CD14-positive monocyte (primary cell): ENCODE measurements at regions not wholly inside any gene's neighbourhood (a gene's known extent, or its start where the extent isn't known, plus 50 kb on each side); places are given as distances from the start of the nearest gene placed in this dataset.

Experiments used
- DNase-seq, 3 donors: peaks; one replicate each; pipeline ENCODE4 v3.0.0-alpha.2; 2011 to 2022
- H2AFZ ChIP-seq: 2 replicates; pipeline ENCODE4 v1.6.0; 2012; ENCODE audit warnings: mild to moderate bottlenecking, low read depth, low read length, inconsistent platforms; ENCODE audit not compliant: insufficient read depth, poor library complexity, severe bottlenecking
- H3K27ac ChIP-seq, 2 donors: 1 replicate in 1 of 2; 2 replicates in 1 of 2; pipeline ENCODE4 v1.5.1; 2012 to 2013; ENCODE audit warnings: low read length in 2 of 2, control low read depth in 1 of 2, inconsistent platforms in 1 of 2, low read depth in 1 of 2, mild to moderate bottlenecking in 1 of 2
- H3K27me3 ChIP-seq, 2 donors: one replicate each; pipeline versions ENCODE4 v1.6.0 to v1.6.1; 2011 to 2013; ENCODE audit warnings: low read length in 2 of 2; ENCODE audit not compliant: control insufficient read depth in 2 of 2, insufficient read depth in 2 of 2
- H3K36me3 ChIP-seq, 2 donors: replicated peaks in 1 of 2; 1 replicate in 1 of 2; 2 replicates in 1 of 2; pipeline versions ENCODE4 v1.5.1 to v1.6.1; 2012 to 2013; ENCODE audit warnings: low read length in 2 of 2, control low read depth in 1 of 2, inconsistent platforms in 1 of 2, mild to moderate bottlenecking in 1 of 2; ENCODE audit not compliant: insufficient read depth in 2 of 2, control insufficient read depth in 1 of 2
- H3K4me1 ChIP-seq, 2 donors: 1 replicate in 1 of 2; 2 replicates in 1 of 2; pipeline versions ENCODE4 v1.5.1 to v1.6.1; 2012 to 2013; ENCODE audit warnings: low read length in 2 of 2, control low read depth in 1 of 2, inconsistent platforms in 1 of 2, mild to moderate bottlenecking in 1 of 2, moderate library complexity in 1 of 2; ENCODE audit not compliant: insufficient read depth in 2 of 2, control insufficient read depth in 1 of 2
- H3K4me2 ChIP-seq: replicated peaks from 2 replicates; pipeline ENCODE3; 2012; ENCODE audit warnings: low read length, moderate library complexity, mild to moderate bottlenecking; ENCODE audit not compliant: poor library complexity, severe bottlenecking; ENCODE audit errors: extremely low read depth
- H3K4me3 ChIP-seq, 3 experiments: fragments of 200-600 bp in 1 of 3; sonication (generic) in 1 of 3; replicated peaks in 1 of 3; 1 replicate in 2 of 3; 2 replicates in 1 of 3; pipeline ENCODE4 v1.5.1; 2011 to 2013; ENCODE audit warnings: low read length in 3 of 3, mild to moderate bottlenecking in 3 of 3, control low read depth in 2 of 3, low read depth in 2 of 3, inconsistent platforms in 1 of 3, moderate library complexity in 1 of 3
- H3K79me2 ChIP-seq: 2 replicates; pipeline ENCODE4 v1.6.0; 2012; ENCODE audit warnings: mild to moderate bottlenecking, control low read depth, inconsistent platforms, low read length, moderate library complexity; ENCODE audit not compliant: insufficient read depth
- H3K9ac ChIP-seq: 2 replicates; pipeline ENCODE4 v1.6.0; 2017; ENCODE audit warnings: low read length, mild to moderate bottlenecking; ENCODE audit not compliant: insufficient read depth, poor library complexity, severe bottlenecking
- H3K9me3 ChIP-seq, 2 donors: replicated peaks in 1 of 2; 1 replicate in 1 of 2; 2 replicates in 1 of 2; pipeline versions ENCODE4 v1.5.1 to v1.6.1; 2012 to 2013; ENCODE audit warnings: low read length in 2 of 2, control low read depth in 1 of 2; ENCODE audit not compliant: control insufficient read depth in 1 of 2, insufficient read depth in 1 of 2
- H4K20me1 ChIP-seq: 2 replicates; pipeline ENCODE4 v1.6.0; 2012; ENCODE audit warnings: mild to moderate bottlenecking, low read length, control low read depth, moderate library complexity; ENCODE audit not compliant: insufficient read depth
- H3K27ac Mint-ChIP-seq, 7 donors: one replicate each; pipeline ENCODE4 v1.8.0; 2020; ENCODE audit warnings: mild to moderate bottlenecking in 7 of 7, mixed read lengths in 7 of 7, moderate library complexity in 6 of 7, inconsistent platforms in 2 of 7
- H3K27me3 Mint-ChIP-seq, 3 donors: one replicate each; pipeline ENCODE4 v1.8.0; 2021 to 2022; ENCODE audit warnings: low read depth in 3 of 3, mild to moderate bottlenecking in 3 of 3, mixed read lengths in 3 of 3, moderate library complexity in 3 of 3, inconsistent platforms in 1 of 3
- H3K36me3 Mint-ChIP-seq, 2 donors: one replicate each; pipeline ENCODE4 v1.8.0; 2020; ENCODE audit warnings: mixed read lengths in 2 of 2, inconsistent platforms in 1 of 2, mild to moderate bottlenecking in 1 of 2
- H3K4me1 Mint-ChIP-seq: one replicate; pipeline ENCODE4 v1.8.0; 2020; ENCODE audit warnings: mild to moderate bottlenecking, mixed read lengths
- H3K4me3 Mint-ChIP-seq, 2 donors: one replicate each; pipeline ENCODE4 v1.8.0; 2020; ENCODE audit warnings: mild to moderate bottlenecking in 2 of 2, mixed read lengths in 2 of 2, moderate library complexity in 1 of 2
- H3K9me3 Mint-ChIP-seq, 7 donors: one replicate each; pipeline ENCODE4 v1.8.0; 2020 to 2022; ENCODE audit warnings: mixed read lengths in 7 of 7, mild to moderate bottlenecking in 6 of 7, moderate library complexity in 6 of 7, inconsistent platforms in 2 of 7
- CTCF ChIP-seq: fragments of 200-600 bp; IDR thresholded peaks from one replicate; pipeline ENCODE4 v1.8.0; 2022; ENCODE audit warnings: antibody characterized with exemption, mild to moderate bottlenecking
- WGBS: methylation state at CpG from one replicate; pipeline ENCODE4 v1.1.5; 2013; ENCODE audit warnings: missing lambda C conversion rate; ENCODE audit not compliant: insufficient coverage; 5-methylcytosine and 5-hydroxymethylcytosine counted together
- intact Hi-C, 2 donors: fragments of 100-400 bp; cut with micrococcal nuclease; formaldehyde crosslinking; loops; one replicate each; pipeline versions ENCODE4 v1.15.0 to v1.15.1; 2023

GRCh38 chr9:26054600-26055520 lies 376.6 kb upstream of the TUSC1 start:
- no peak for DNase-seq
- Mint-ChIP-seq H3K27me3 (no peaks in the 10 kb centered on the region), H3K4me3 (no peak overlapping the region), H3K27ac (no peak overlapping the region), H3K4me1 (no peaks in the 10 kb centered on the region), H3K36me3 (no peaks in the 10 kb centered on the region), H3K9me3 (peaks cover 0 to 11% (median 2%) of the 10 kb centered on the region in 7 donors)
- H3K4me2 ChIP-seq: no peak overlapping the region
- H3K36me3 ChIP-seq: no peaks in the 10 kb centered on the region
- no peak overlapping the region for H3K27ac ChIP-seq
- no peak overlapping the region for H3K4me3 ChIP-seq
- H3K9ac ChIP-seq: no peak overlapping the region
- no peak overlapping the region for H2AFZ ChIP-seq
- H4K20me1 ChIP-seq: no peaks in the 10 kb centered on the region
- no peaks in the 10 kb centered on the region for H3K4me1 ChIP-seq
- no peak for TF ChIP-seq CTCF
- intact Hi-C loops: loop anchor here in 1 of 2 donors (10.0 kb wide), 1 partner anchor 60 kb away; no protein-coding TSS in a partner anchor
- no peaks in the 10 kb centered on the region for H3K79me2 ChIP-seq
- no peaks in the 10 kb centered on the region for H3K9me3 ChIP-seq
- no peaks in the 10 kb centered on the region for H3K27me3 ChIP-seq
- WGBS: 100% methylated on average over 2 of the region's 4 CpGs

DNA sequence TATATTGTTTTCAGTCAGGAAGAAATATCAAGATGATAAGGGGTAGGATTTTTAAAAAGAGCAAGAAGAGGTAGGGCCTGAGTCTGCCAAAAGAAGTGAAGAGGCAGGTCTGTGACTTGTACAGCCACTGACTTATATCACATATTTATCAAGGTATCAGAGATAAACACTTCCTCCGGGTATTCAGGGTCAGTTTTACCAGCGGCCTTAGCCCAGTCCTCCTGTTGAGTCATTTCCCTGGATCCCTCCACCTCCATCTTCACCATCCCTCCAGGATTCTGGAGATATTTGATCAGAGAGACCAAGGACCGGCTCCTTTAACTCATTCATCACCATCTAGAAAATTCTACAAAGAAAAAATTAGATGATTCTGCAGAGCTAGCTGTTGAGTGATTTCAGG lies 375.7 kb upstream of the TUSC1 start:
- no peaks in the 10 kb centered on the region for H3K9me3 ChIP-seq
- no peak overlapping the region for H3K4me3 ChIP-seq
- WGBS: no CpG with 5 or more reads among the region's 3 CpGs
- no peaks in the 10 kb centered on the region for H3K79me2 ChIP-seq
- H3K4me3 Mint-ChIP-seq: no peak overlapping the region
- H3K4me2 ChIP-seq: no peak overlapping the region
- H3K27ac ChIP-seq: no peak overlapping the region
- no peak overlapping the region for H3K27ac Mint-ChIP-seq
- TF ChIP-seq CTCF: no peak
- no peaks in the 10 kb centered on the region for H3K4me1 Mint-ChIP-seq
- no peak overlapping the region for H2AFZ ChIP-seq
- DNase-seq: no peak
- H3K4me1 ChIP-seq: no peaks in the 10 kb centered on the region
- H3K9ac ChIP-seq: no peak overlapping the region
- H3K27me3 ChIP-seq: no peaks in the 10 kb centered on the region
- H3K9me3 Mint-ChIP-seq: peaks cover 0 to 11% (median 3%) of the 10 kb centered on the region in 7 donors
- H4K20me1 ChIP-seq: no peaks in the 10 kb centered on the region
- intact Hi-C loops: loop anchor here in 1 of 2 donors (10.0 kb wide), 1 partner anchor 59 kb away; no protein-coding TSS in a partner anchor
- H3K36me3 ChIP-seq: no peaks in the 10 kb centered on the region
- no peaks in the 10 kb centered on the region for H3K36me3 Mint-ChIP-seq
- no peaks in the 10 kb centered on the region for H3K27me3 Mint-ChIP-seq
